ENCODE measurements at regions not wholly inside any gene's neighbourhood (a gene's known extent, or its start where the extent isn't known, plus 50 kb on each side); places are given as distances from the start of the nearest gene placed in this dataset.

GRCh38 chr15:97547381-97547780 lies 413.1 kb upstream of the ARRDC4 start:
- Histone ChIP-seq H3K9ac (ENCODE audit: low read length in 2 of 2) (no peak overlapping the region), H3K4me1 (ENCODE audit: control insufficient read depth, insufficient read depth, low read length) (no peaks in the 10 kb centered on the region), H3K27ac (ENCODE audit: low read length) (no peak overlapping the region), H3K36me3 (ENCODE audit: control insufficient read depth in 2 of 2, insufficient read depth in 2 of 2, low read length in 2 of 2) (no peaks in the 10 kb centered on the region), H3K4me3 (ENCODE audit: low read length in 2 of 2) (no peak overlapping the region), H3K9me3 (ENCODE audit: control insufficient read depth in 2 of 2, low read length in 2 of 2) (peaks cover 4 to 12% of the 10 kb centered on the region in 2 donors), H3K27me3 (ENCODE audit: control insufficient read depth in 1 of 2, insufficient read depth in 2 of 2, low read length in 2 of 2) (no peaks in the 10 kb centered on the region)

- Histone ChIP-seq H3K4me3 (ENCODE audit: low read length in 2 of 2) (no peak overlapping the region), H3K4me1 (ENCODE audit: control insufficient read depth, insufficient read depth, low read length) (no peaks in the 10 kb centered on the region), H3K27ac (ENCODE audit: low read length) (no peak overlapping the region)
These were observed 399.0 kb upstream of the ARRDC4 start for GRCh38 chr15:97561529-97561928.

DNA sequence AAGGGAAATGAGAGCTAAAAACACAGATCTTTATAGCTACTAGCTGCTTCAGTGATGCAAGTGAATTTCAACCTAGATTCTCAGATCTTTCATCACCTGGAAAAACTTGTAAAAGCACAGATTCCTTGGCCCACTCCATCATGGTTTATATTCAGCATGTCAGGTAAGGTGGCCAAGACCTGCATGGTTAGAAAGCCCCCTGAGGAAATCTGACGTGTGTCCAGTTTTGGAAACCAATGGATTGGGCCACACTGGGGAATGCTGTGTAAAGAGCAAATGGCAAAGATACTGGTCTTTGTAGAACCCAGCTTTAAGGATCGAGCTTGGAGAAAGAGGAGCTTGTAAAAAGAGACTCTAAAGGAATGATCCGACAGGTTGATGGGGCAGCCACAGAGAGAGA lies 397.0 kb upstream of the ARRDC4 start:
- Histone ChIP-seq H3K27me3 (ENCODE audit: control insufficient read depth in 1 of 2, insufficient read depth in 2 of 2, low read length in 2 of 2) (no peaks in the 10 kb centered on the region), H3K27ac (ENCODE audit: low read length) (no peak overlapping the region), H3K9me3 (ENCODE audit: control insufficient read depth in 2 of 2, low read length in 2 of 2) (no peaks in the 10 kb centered on the region), H3K4me3 (ENCODE audit: low read length in 2 of 2) (no peak overlapping the region), H3K36me3 (ENCODE audit: control insufficient read depth in 2 of 2, insufficient read depth in 2 of 2, low read length in 2 of 2) (no peaks in the 10 kb centered on the region), H3K4me1 (ENCODE audit: control insufficient read depth, insufficient read depth, low read length) (no peaks in the 10 kb centered on the region), H3K9ac (ENCODE audit: low read length in 2 of 2) (no peak overlapping the region)

More at GRCh38 chr15:97561529-97561928, 399.0 kb upstream of the ARRDC4 start:
- Histone ChIP-seq H3K9ac (ENCODE audit: low read length in 2 of 2) (no peak overlapping the region), H3K27me3 (ENCODE audit: control insufficient read depth in 1 of 2, insufficient read depth in 2 of 2, low read length in 2 of 2) (no peaks in the 10 kb centered on the region), H3K36me3 (ENCODE audit: control insufficient read depth in 2 of 2, insufficient read depth in 2 of 2, low read length in 2 of 2) (no peaks in the 10 kb centered on the region), H3K9me3 (ENCODE audit: control insufficient read depth in 2 of 2, low read length in 2 of 2) (no peaks in the 10 kb centered on the region)

GRCh38 chr15:97566961-97567360 lies 393.5 kb upstream of the ARRDC4 start:
- no peak overlapping the region for H3K9ac ChIP-seq (ENCODE audit: low read length in 2 of 2)
- no peak overlapping the region for H3K27ac ChIP-seq (ENCODE audit: low read length)
- no peaks in the 10 kb centered on the region for H3K27me3 ChIP-seq (ENCODE audit: control insufficient read depth in 1 of 2, insufficient read depth in 2 of 2, low read length in 2 of 2)
- no peaks in the 10 kb centered on the region for H3K36me3 ChIP-seq (ENCODE audit: control insufficient read depth in 2 of 2, insufficient read depth in 2 of 2, low read length in 2 of 2)
- no peak overlapping the region for H3K4me3 ChIP-seq (ENCODE audit: low read length in 2 of 2)
- no peaks in the 10 kb centered on the region for H3K4me1 ChIP-seq (ENCODE audit: control insufficient read depth, insufficient read depth, low read length)
- no peaks in the 10 kb centered on the region for H3K9me3 ChIP-seq (ENCODE audit: control insufficient read depth in 2 of 2, low read length in 2 of 2)

DNA sequence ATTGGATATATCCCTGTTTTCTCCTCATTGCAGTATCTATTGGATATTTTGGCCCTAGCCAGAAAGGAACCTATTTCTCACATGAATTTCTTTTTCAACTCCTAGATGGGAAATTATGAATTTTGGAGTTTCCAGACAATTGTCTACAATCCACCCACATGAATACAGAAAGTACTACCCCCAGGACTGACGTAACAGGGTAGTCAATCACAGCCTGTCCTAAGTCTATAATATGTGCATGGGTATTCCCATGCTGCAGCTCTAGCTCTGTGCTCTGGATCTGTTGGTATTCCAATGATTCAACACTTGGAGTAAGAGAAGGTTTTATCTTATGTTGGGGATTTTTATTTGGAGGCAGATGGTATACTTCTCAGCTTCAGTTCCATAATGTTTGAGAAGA lies 393.1 kb upstream of the ARRDC4 start:
- Histone ChIP-seq H3K27ac (ENCODE audit: low read length) (no peak overlapping the region), H3K4me1 (ENCODE audit: control insufficient read depth, insufficient read depth, low read length) (no peaks in the 10 kb centered on the region), H3K9me3 (ENCODE audit: control insufficient read depth in 2 of 2, low read length in 2 of 2) (no peaks in the 10 kb centered on the region)

GRCh38 chr15:97576929-97577645 lies 383.4 kb upstream of the ARRDC4 start:
- H3K36me3 ChIP-seq (ENCODE audit: control insufficient read depth in 2 of 2, insufficient read depth in 2 of 2, low read length in 2 of 2), result no peaks in the 10 kb centered on the region
- no peaks in the 10 kb centered on the region for H3K4me1 ChIP-seq (ENCODE audit: control insufficient read depth, insufficient read depth, low read length)
- no peaks in the 10 kb centered on the region for H3K9me3 ChIP-seq (ENCODE audit: control insufficient read depth in 2 of 2, low read length in 2 of 2)
- no peaks in the 10 kb centered on the region for H3K27me3 ChIP-seq (ENCODE audit: control insufficient read depth in 1 of 2, insufficient read depth in 2 of 2, low read length in 2 of 2)
- no peak overlapping the region for H3K27ac ChIP-seq (ENCODE audit: low read length)
- H3K9ac ChIP-seq (ENCODE audit: low read length in 2 of 2), result no peak overlapping the region
- H3K4me3 ChIP-seq (ENCODE audit: low read length in 2 of 2), result no peak overlapping the region

More for the DNA sequence above, 393.1 kb upstream of the ARRDC4 start:
- Histone ChIP-seq H3K9ac (ENCODE audit: low read length in 2 of 2) (no peak overlapping the region), H3K4me3 (ENCODE audit: low read length in 2 of 2) (no peak overlapping the region), H3K36me3 (ENCODE audit: control insufficient read depth in 2 of 2, insufficient read depth in 2 of 2, low read length in 2 of 2) (no peaks in the 10 kb centered on the region), H3K27me3 (ENCODE audit: control insufficient read depth in 1 of 2, insufficient read depth in 2 of 2, low read length in 2 of 2) (no peaks in the 10 kb centered on the region)

DNA sequence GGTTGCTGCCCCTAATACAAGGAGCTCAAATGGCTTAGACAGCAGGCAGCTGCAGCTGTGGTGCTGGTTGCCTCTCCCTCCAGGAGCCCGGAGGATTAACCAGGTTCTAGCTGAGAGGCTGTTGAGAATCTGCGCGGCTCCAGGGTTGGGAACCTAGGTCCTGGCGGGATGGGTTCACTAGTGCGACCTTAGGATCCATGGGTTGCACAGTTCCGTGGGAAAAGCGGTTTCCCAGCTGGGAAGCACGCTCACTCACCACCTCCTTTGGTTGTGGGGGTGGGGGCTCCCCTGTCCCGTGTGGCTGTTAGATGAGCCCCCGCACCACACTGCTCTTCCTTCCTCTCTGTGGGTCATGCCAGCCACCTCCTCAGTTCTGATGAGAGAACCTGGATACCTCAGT lies 375.1 kb upstream of the ARRDC4 start:
- H3K36me3 ChIP-seq (ENCODE audit: control insufficient read depth in 2 of 2, insufficient read depth in 2 of 2, low read length in 2 of 2), result no peaks in the 10 kb centered on the region
- no peaks in the 10 kb centered on the region for H3K9me3 ChIP-seq (ENCODE audit: control insufficient read depth in 2 of 2, low read length in 2 of 2)
- H3K27ac ChIP-seq (ENCODE audit: low read length), result no peak overlapping the region
- no peaks in the 10 kb centered on the region for H3K4me1 ChIP-seq (ENCODE audit: control insufficient read depth, insufficient read depth, low read length)
- no peaks in the 10 kb centered on the region for H3K27me3 ChIP-seq (ENCODE audit: control insufficient read depth in 1 of 2, insufficient read depth in 2 of 2, low read length in 2 of 2)
- H3K4me3 ChIP-seq (ENCODE audit: low read length in 2 of 2), result no peak overlapping the region
- H3K9ac ChIP-seq (ENCODE audit: low read length in 2 of 2), result no peak overlapping the region

GRCh38 chr15:97592778-97593177 lies 367.7 kb upstream of the ARRDC4 start:
- H3K9me3 ChIP-seq (ENCODE audit: control insufficient read depth in 2 of 2, low read length in 2 of 2), result no peaks in the 10 kb centered on the region
- no peaks in the 10 kb centered on the region for H3K4me1 ChIP-seq (ENCODE audit: control insufficient read depth, insufficient read depth, low read length)
- no peaks in the 10 kb centered on the region for H3K36me3 ChIP-seq (ENCODE audit: control insufficient read depth in 2 of 2, insufficient read depth in 2 of 2, low read length in 2 of 2)
- H3K27me3 ChIP-seq (ENCODE audit: control insufficient read depth in 1 of 2, insufficient read depth in 2 of 2, low read length in 2 of 2), result no peaks in the 10 kb centered on the region
- no peak overlapping the region for H3K4me3 ChIP-seq (ENCODE audit: low read length in 2 of 2)
- H3K9ac ChIP-seq (ENCODE audit: low read length in 2 of 2), result no peak overlapping the region
- no peak overlapping the region for H3K27ac ChIP-seq (ENCODE audit: low read length)

DNA sequence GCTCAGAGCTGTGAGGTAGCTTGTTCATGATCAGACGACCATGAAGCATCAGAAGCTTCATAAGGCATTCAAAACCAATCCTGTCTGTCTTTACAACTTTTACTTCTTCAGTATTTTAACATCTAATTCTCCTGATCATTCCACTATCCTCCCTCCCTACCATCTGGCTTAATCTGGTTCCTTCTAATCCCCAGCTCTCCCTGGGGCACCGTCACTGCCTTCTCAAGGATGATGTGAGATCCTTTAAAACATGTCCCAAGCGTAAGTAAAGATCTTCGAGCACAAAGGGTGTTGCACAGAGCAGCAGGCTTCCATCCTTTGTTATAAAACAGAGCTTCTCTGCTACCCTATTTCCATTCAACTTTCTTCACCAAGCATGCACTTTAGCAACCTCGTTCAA lies 362.7 kb upstream of the ARRDC4 start:
- Histone ChIP-seq H3K27ac (ENCODE audit: low read length) (no peak overlapping the region), H3K9ac (ENCODE audit: low read length in 2 of 2) (no peak overlapping the region), H3K9me3 (ENCODE audit: control insufficient read depth in 2 of 2, low read length in 2 of 2) (no peaks in the 10 kb centered on the region), H3K27me3 (ENCODE audit: control insufficient read depth in 1 of 2, insufficient read depth in 2 of 2, low read length in 2 of 2) (no peaks in the 10 kb centered on the region), H3K4me3 (ENCODE audit: low read length in 2 of 2) (no peak overlapping the region), H3K4me1 (ENCODE audit: control insufficient read depth, insufficient read depth, low read length) (no peaks in the 10 kb centered on the region), H3K36me3 (ENCODE audit: control insufficient read depth in 2 of 2, insufficient read depth in 2 of 2, low read length in 2 of 2) (no peaks in the 10 kb centered on the region)

- no peak overlapping the region for H3K9ac ChIP-seq (ENCODE audit: low read length in 2 of 2)
- no peaks in the 10 kb centered on the region for H3K36me3 ChIP-seq (ENCODE audit: control insufficient read depth in 2 of 2, insufficient read depth in 2 of 2, low read length in 2 of 2)
- no peaks in the 10 kb centered on the region for H3K4me1 ChIP-seq (ENCODE audit: control insufficient read depth, insufficient read depth, low read length)
- no peaks in the 10 kb centered on the region for H3K27me3 ChIP-seq (ENCODE audit: control insufficient read depth in 1 of 2, insufficient read depth in 2 of 2, low read length in 2 of 2)
- no peak overlapping the region for H3K4me3 ChIP-seq (ENCODE audit: low read length in 2 of 2)
- H3K27ac ChIP-seq (ENCODE audit: low read length), result no peak overlapping the region
- H3K9me3 ChIP-seq (ENCODE audit: control insufficient read depth in 2 of 2, low read length in 2 of 2), result no peaks in the 10 kb centered on the region
These were observed 362.1 kb upstream of the ARRDC4 start for GRCh38 chr15:97598353-97598798.

GRCh38 chr15:97600190-97600589 lies 360.3 kb upstream of the ARRDC4 start:
- H3K27me3 ChIP-seq (ENCODE audit: control insufficient read depth in 1 of 2, insufficient read depth in 2 of 2, low read length in 2 of 2), result no peaks in the 10 kb centered on the region
- H3K27ac ChIP-seq (ENCODE audit: low read length), result no peak overlapping the region
- H3K36me3 ChIP-seq (ENCODE audit: control insufficient read depth in 2 of 2, insufficient read depth in 2 of 2, low read length in 2 of 2), result no peaks in the 10 kb centered on the region
- no peak overlapping the region for H3K9ac ChIP-seq (ENCODE audit: low read length in 2 of 2)
- no peaks in the 10 kb centered on the region for H3K4me1 ChIP-seq (ENCODE audit: control insufficient read depth, insufficient read depth, low read length)
- no peak overlapping the region for H3K4me3 ChIP-seq (ENCODE audit: low read length in 2 of 2)
- no peaks in the 10 kb centered on the region for H3K9me3 ChIP-seq (ENCODE audit: control insufficient read depth in 2 of 2, low read length in 2 of 2)
